ENCODE measurements at regions not wholly inside any gene's neighbourhood (a gene's known extent, or its start where the extent isn't known, plus 50 kb on each side); places are given as distances from the start of the nearest gene placed in this dataset.
"Not testable (repeated sequence)": the region's sequence is repeated elsewhere in the genome, so short reads cannot be mapped to it uniquely, and the experiment has no call there.

GRCh38 chr4:20196476-20196875, 55.2 kb upstream of the SLIT2 start:
- POLR2A ChIA-PET (ENCODE audit: low non-redundant PET), result no interaction called here

GRCh38 chr4:20195071-20195885, 56.4 kb upstream of the SLIT2 start:
- CTCF ChIA-PET, result no interaction called here
- no peak overlapping the region for H3K27ac ChIP-seq
- DNase-seq (ENCODE audit: low spot score), result no peak
- TF ChIP-seq CTCF (conservative IDR thresholded peaks at IDR 0.05; ENCODE audit: low read depth), result no peak
- POLR2A ChIA-PET (ENCODE audit: low non-redundant PET), result no interaction called here

More at GRCh38 chr4:20196476-20196875, 55.2 kb upstream of the SLIT2 start:
- CTCF ChIA-PET, result no interaction called here
- no peak for TF ChIP-seq CTCF (conservative IDR thresholded peaks at IDR 0.05; ENCODE audit: low read depth)
- DNase-seq (ENCODE audit: low spot score), result no peak
- H3K27ac ChIP-seq, result no peak overlapping the region

GRCh38 chr4:20194123-20195013, 57.3 kb upstream of the SLIT2 start:
- no peak overlapping the region for H3K27ac ChIP-seq
- no peak for TF ChIP-seq CTCF (conservative IDR thresholded peaks at IDR 0.05; ENCODE audit: low read depth)
- ChIA-PET POLR2A (ENCODE audit: low non-redundant PET) (no interaction called here), CTCF (no interaction called here)
- DNase-seq (ENCODE audit: low spot score), result peak; percentile 25

- no peak overlapping the region; the same call in 1 of the 2 replicates for H3K27ac ChIP-seq
- no peak for DNase-seq (ENCODE audit: low spot score)
- TF ChIP-seq CTCF (conservative IDR thresholded peaks at IDR 0.05; ENCODE audit: low read depth), result no peak
- POLR2A ChIA-PET (ENCODE audit: low non-redundant PET), result no interaction called here
- CTCF ChIA-PET, result no interaction called here
Measured at GRCh38 chr4:20193141-20193936, 58.4 kb upstream of the SLIT2 start.

- no peak overlapping the region for H3K27ac ChIP-seq
- DNase-seq (ENCODE audit: low spot score), result no peak
- ChIA-PET POLR2A (ENCODE audit: low non-redundant PET) (no interaction called here), CTCF (no interaction called here)
- no peak for TF ChIP-seq CTCF (conservative IDR thresholded peaks at IDR 0.05; ENCODE audit: low read depth)
Measured at GRCh38 chr4:20192736-20193135, 59.0 kb upstream of the SLIT2 start.

- no peak overlapping the region for H3K27ac ChIP-seq
- TF ChIP-seq CTCF (conservative IDR thresholded peaks at IDR 0.05; ENCODE audit: low read depth), result no peak
- POLR2A ChIA-PET (ENCODE audit: low non-redundant PET), result no interaction called here
- no peak for DNase-seq (ENCODE audit: low spot score)
- CTCF ChIA-PET, result no interaction called here
Measured at GRCh38 chr4:20185103-20185502, 66.6 kb upstream of the SLIT2 start.

GRCh38 chr4:20183131-20183530, 68.6 kb upstream of the SLIT2 start:
- DNase-seq (ENCODE audit: low spot score); CTCF ChIA-PET; H3K27ac ChIP-seq; POLR2A ChIA-PET (ENCODE audit: low non-redundant PET): not testable (repeated sequence)
